Lung microvascular endothelial cell (primary cell): ENCODE measurements at regions not wholly inside any gene's neighbourhood (a gene's known extent, or its start where the extent isn't known, plus 50 kb on each side); places are given as distances from the start of the nearest gene placed in this dataset.

ENCODE experiments used
- DNase-seq, 2 donors: peaks; one replicate each; pipeline versions ENCODE4 v3.0.0 to v3.0.0-alpha.2; 2010; ENCODE audit warnings: low read depth in 2 of 2

GRCh38 chr10:61148451-61148850 lies 204.5 kb upstream of the RHOBTB1 start:
- no peak for DNase-seq

GRCh38 chr10:61142987-61143386 lies 199.0 kb upstream of the RHOBTB1 start:
- DNase-seq = no peak

GRCh38 chr10:61140765-61141392 lies 196.9 kb upstream of the RHOBTB1 start:
- DNase-seq = peak; percentile 69 to 84

GRCh38 chr10:61139592-61139953 lies 195.6 kb upstream of the RHOBTB1 start:
- peak in 1 of 2 donors; percentile 14 for DNase-seq

- no peak for DNase-seq
Measured at GRCh38 chr10:61138708-61139591, 195.0 kb upstream of the RHOBTB1 start.

- DNase-seq = peak; percentile 1 to 48
Measured at GRCh38 chr10:61136139-61136538, 192.2 kb upstream of the RHOBTB1 start.

GRCh38 chr10:61135276-61135721 lies 191.3 kb upstream of the RHOBTB1 start:
- DNase-seq = no peak

GRCh38 chr10:61130366-61130765 lies 186.4 kb upstream of the RHOBTB1 start:
- DNase-seq = no peak

GRCh38 chr10:61128196-61128595 lies 184.2 kb upstream of the RHOBTB1 start:
- no peak for DNase-seq

GRCh38 chr10:61125560-61126170 lies 181.7 kb upstream of the RHOBTB1 start:
- DNase-seq = no peak

GRCh38 chr10:61124756-61125530 lies 181.0 kb upstream of the RHOBTB1 start:
- no peak for DNase-seq

- no peak for DNase-seq
Measured at GRCh38 chr10:61120805-61121204, 176.8 kb upstream of the RHOBTB1 start.

GRCh38 chr10:61119573-61119972 lies 175.6 kb upstream of the RHOBTB1 start:
- no peak for DNase-seq

- DNase-seq = no peak
Measured at GRCh38 chr10:61115897-61116296, 171.9 kb upstream of the RHOBTB1 start.

GRCh38 chr10:61112771-61113170 lies 168.8 kb upstream of the RHOBTB1 start:
- DNase-seq = no peak

GRCh38 chr10:61110936-61111335 lies 167.0 kb upstream of the RHOBTB1 start:
- no peak for DNase-seq

GRCh38 chr10:61110188-61110844 lies 166.3 kb upstream of the RHOBTB1 start:
- DNase-seq = no peak

- DNase-seq = no peak
Measured at GRCh38 chr10:61108915-61109314, 164.9 kb upstream of the RHOBTB1 start.

- DNase-seq = no peak
Measured at GRCh38 chr10:61100887-61101286, 156.9 kb upstream of the RHOBTB1 start.

- DNase-seq = no peak
Measured at GRCh38 chr10:61099756-61100155, 155.8 kb upstream of the RHOBTB1 start.

- no peak for DNase-seq
Measured at GRCh38 chr10:61098966-61099365, 155.0 kb upstream of the RHOBTB1 start.
